Calu3 (cell line): ENCODE measurements at regions not wholly inside any gene's neighbourhood (a gene's known extent, or its start where the extent isn't known, plus 50 kb on each side); places are given as distances from the start of the nearest gene placed in this dataset.

ENCODE experiments used
- BruUV-seq: library from RNA; stranded (reverse); fragments of 400-500 nt; replicated peaks from 2 replicates; lab custom pipeline; 2021; lab: Mats Ljungman, UMichigan
- CTCF ChIA-PET: fragments of 300-600 bp; sonication (Branson Sonifier 250); formaldehyde crosslinking; loops from one replicate; lab custom pipeline; 2022; ENCODE audit warnings: antibody characterized with exemption; lab: Charles Lee
- DNase-seq: peaks from one replicate; pipeline ENCODE4 v3.0.0; 2022
- H3K27ac Mint-ChIP-seq: one replicate; pipeline ENCODE4 v1.8.0; 2022; ENCODE audit warnings: mixed read lengths; ENCODE audit not compliant: unreplicated experiment
- H3K27me3 Mint-ChIP-seq: one replicate; pipeline ENCODE4 v1.8.0; 2022; ENCODE audit warnings: mixed read lengths; ENCODE audit not compliant: unreplicated experiment
- H3K36me3 Mint-ChIP-seq: one replicate; pipeline ENCODE4 v1.8.0; 2022; ENCODE audit warnings: mild to moderate bottlenecking, moderate library complexity, mixed read lengths; ENCODE audit not compliant: insufficient read depth, unreplicated experiment
- H3K4me1 Mint-ChIP-seq: one replicate; pipeline ENCODE4 v1.8.0; 2022; ENCODE audit warnings: mild to moderate bottlenecking, low read depth, mixed read lengths; ENCODE audit not compliant: unreplicated experiment
- H3K4me3 Mint-ChIP-seq: one replicate; pipeline ENCODE4 v1.8.0; 2022; ENCODE audit warnings: mild to moderate bottlenecking, low read depth, moderate library complexity, mixed read lengths; ENCODE audit not compliant: unreplicated experiment
- H3K9me3 Mint-ChIP-seq: one replicate; pipeline ENCODE4 v1.8.0; 2022; ENCODE audit warnings: low read depth, mixed read lengths; ENCODE audit not compliant: unreplicated experiment
- CTCF ChIP-seq: fragments of 200-600 bp; IDR thresholded peaks from one replicate; pipeline ENCODE4 v1.8.0; 2022; ENCODE audit warnings: antibody characterized with exemption; ENCODE audit not compliant: unreplicated experiment
- intact Hi-C: fragments of 100-400 bp; cut with micrococcal nuclease; formaldehyde crosslinking; loops from one replicate; pipeline ENCODE4 v1.10.0; 2022; ENCODE audit not compliant: unreplicated experiment

GRCh38 chr14:105848570-105848969 lies 322.2 kb downstream of the TMEM121 start:
- CTCF ChIA-PET = no interaction called here
- intact Hi-C loops = no loop called here
- no peak for TF ChIP-seq CTCF
- no peak overlapping the region for H3K4me3 Mint-ChIP-seq
- no peak for DNase-seq
- peaks cover 4% of the 10 kb centered on the region for H3K36me3 Mint-ChIP-seq
- no peaks in the 10 kb centered on the region for H3K9me3 Mint-ChIP-seq
- H3K27ac Mint-ChIP-seq = no peak overlapping the region
- no peaks in the 10 kb centered on the region for H3K4me1 Mint-ChIP-seq
- no TSS peak for BruUV-seq
- H3K27me3 Mint-ChIP-seq = peaks cover 70% of the 10 kb centered on the region

DNA sequence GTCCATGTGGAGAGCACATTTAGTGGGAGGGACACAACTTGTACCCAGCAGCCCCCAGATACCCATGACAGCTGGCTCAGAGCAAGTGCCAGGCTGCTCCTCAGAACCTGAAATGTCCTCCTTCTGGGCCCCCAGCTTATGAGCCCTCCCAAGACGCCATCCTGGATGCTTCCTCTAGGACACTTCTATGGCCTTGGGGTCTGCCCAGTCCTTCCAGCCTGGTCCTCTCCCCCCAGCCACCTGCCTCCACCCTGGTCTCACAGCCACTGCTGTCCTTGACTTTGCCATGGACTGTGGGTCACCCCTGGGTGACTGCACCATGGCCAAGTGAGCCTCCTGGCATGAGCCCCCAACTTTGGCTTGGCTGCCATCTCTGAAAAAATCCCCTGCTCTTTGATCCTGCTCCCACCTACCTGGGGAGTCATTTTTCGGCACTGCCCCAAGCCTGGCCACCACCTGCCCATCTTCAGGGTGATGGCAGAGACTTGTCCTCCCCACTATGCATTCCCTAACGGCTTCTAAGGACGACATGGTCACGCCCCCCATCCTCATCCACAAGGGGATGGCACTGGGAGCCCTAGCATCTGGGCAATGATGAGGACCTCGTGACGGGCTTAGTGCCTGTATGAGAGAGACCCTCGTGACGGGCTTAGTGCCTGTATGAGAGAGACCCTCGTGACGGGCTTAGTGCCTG lies 323.7 kb downstream of the TMEM121 start:
- TF ChIP-seq CTCF = no peak
- Mint-ChIP-seq H3K27me3 (peaks cover 70% of the 10 kb centered on the region), H3K36me3 (peaks cover 4% of the 10 kb centered on the region), H3K9me3 (no peaks in the 10 kb centered on the region), H3K4me3 (no peak overlapping the region), H3K27ac (no peak overlapping the region), H3K4me1 (no peaks in the 10 kb centered on the region)
- DNase-seq = no peak
- no TSS peak for BruUV-seq
- CTCF ChIA-PET = no interaction called here
- intact Hi-C loops = no loop called here

GRCh38 chr14:105850853-105851581 lies 324.6 kb downstream of the TMEM121 start:
- CTCF ChIA-PET = interaction anchor here (0.7 kb wide), 1 partner anchor 325 kb away, joined by 3 read pairs; the partner anchor contains the start of gene TMEM121
- TF ChIP-seq CTCF = no peak
- no peak for DNase-seq
- no TSS peak for BruUV-seq
- H3K27ac Mint-ChIP-seq = no peak overlapping the region
- H3K36me3 Mint-ChIP-seq = peaks cover 4% of the 10 kb centered on the region
- H3K4me1 Mint-ChIP-seq = no peaks in the 10 kb centered on the region
- intact Hi-C loops = no loop called here
- H3K9me3 Mint-ChIP-seq = no peaks in the 10 kb centered on the region
- H3K4me3 Mint-ChIP-seq = no peak overlapping the region
- peaks cover 70% of the 10 kb centered on the region for H3K27me3 Mint-ChIP-seq

DNA sequence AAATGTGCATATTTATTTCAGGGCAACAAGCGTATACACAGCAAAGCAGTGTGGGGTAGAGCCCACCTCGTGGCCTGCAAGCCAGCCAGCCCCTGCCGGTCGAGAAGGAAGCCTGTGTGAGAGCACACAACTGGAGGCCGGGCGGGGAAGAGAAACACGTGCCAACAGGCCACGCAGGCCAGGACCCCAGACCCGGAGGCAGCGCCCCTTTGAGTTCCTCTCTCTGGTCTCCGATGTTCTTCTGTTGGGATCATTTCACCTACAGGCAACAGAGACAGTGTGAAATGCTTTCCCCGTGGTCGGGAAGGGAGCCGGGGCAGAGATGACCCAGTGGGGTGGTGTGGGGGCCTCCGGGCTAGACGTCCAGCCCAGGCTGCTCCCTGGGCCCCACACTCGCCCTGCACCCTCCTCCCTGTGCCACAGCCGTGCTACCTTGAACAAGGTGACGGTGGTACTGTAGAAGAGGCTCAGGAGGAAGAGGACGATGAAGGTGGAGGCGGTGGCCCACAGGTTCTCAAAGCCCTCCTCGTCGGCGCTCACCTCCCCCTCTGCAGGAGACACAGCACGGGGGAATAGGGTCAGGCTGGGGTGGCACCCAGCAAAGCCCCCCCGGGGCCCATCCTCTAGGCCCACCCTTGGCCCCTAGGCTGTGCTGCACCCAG lies 325.5 kb downstream of the TMEM121 start:
- peaks cover 4% of the 10 kb centered on the region for H3K36me3 Mint-ChIP-seq
- H3K9me3 Mint-ChIP-seq = no peaks in the 10 kb centered on the region
- intact Hi-C loops = no loop called here
- H3K27me3 Mint-ChIP-seq = peaks cover 65% of the 10 kb centered on the region
- CTCF ChIA-PET = no interaction called here
- H3K27ac Mint-ChIP-seq = no peak overlapping the region
- no peak for TF ChIP-seq CTCF
- H3K4me3 Mint-ChIP-seq = no peak overlapping the region
- DNase-seq = no peak
- no TSS peak for BruUV-seq
- H3K4me1 Mint-ChIP-seq = no peaks in the 10 kb centered on the region
